Stimulated activated CD4-positive, alpha-beta T cell treated with anti-CD3 and anti-CD28 coated beads, Interleukin-4, amount 100 ng/mL, for 24 hours (primary cell): ENCODE measurements at regions not wholly inside any gene's neighbourhood (a gene's known extent, or its start where the extent isn't known, plus 50 kb on each side); places are given as distances from the start of the nearest gene placed in this dataset.

Source experiments
- DNase-seq: peaks from one replicate; pipeline ENCODE4 v3.0.0-alpha.2; 2020

DNA sequence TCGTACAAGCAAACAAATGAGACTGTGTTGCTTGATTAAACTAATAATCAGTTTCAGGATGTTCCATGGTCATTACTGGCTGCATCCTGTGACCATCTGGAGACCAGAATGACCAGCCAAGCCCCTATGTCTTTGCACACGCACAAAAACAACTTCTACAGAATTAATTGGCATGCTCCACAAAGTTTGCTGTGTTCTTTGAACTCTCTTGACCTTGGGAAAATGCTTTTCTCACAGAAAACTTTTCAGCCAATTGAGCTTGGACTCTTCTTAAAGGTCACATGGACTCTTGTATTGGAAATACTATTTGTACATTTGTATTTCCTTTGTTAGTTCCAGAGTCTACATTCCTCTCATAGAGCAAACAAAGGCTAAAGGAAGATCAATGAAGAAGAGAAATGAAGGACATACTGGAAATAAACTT, 147.8 kb downstream of the ARRDC3 start:
- DNase-seq, result no peak

DNA sequence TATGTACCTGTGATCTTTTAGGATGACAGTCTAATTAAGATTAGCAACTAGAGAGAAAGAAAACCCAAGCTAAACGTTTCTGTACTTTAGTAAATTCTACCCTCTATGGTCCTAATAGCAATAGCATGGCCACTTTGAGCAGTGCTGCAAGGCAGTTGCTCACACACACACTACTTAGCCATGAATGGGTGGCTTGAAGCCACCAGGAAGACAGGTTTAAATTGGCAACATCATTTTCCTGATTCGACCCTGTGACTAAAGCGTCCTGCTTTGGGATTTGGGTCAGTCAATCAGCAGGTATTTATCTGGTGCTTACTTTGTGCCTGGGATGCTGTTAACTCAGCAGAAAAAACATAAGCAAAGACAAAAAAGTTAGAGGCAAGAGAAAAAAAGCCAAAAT, 150.6 kb downstream of the ARRDC3 start:
- DNase-seq, result no peak

DNA sequence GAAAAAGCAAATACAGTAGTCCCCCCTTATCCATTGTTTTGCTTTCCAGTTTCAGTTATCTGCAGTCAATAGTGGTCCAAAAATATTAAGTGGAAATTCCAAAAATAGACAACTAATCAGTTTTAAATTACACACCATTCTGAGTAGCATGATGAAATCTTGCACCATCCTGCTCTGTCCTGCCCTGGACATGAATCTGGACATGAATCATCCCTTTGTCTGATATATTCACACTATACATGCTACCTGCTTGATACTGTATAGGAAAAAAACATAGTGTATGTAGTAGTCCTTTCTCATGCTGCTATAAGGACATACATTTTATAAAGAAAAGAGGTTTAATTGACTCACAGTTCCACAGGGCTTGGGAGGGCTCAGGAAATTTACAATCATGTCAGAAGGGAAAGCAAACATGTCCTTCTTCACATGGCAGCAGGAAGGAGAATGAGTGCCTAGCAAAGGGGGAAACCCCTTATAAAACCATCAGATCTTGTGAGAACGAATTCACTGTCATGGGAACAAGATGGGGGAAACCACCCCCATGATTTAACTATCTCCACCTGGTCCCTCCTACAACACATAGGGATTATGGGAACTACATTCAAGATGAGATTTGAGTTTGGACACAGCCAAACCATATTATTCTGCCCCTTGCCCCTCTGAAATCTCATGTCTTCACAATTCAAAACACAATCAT, 153.9 kb downstream of the ARRDC3 start:
- DNase-seq, result no peak

DNA sequence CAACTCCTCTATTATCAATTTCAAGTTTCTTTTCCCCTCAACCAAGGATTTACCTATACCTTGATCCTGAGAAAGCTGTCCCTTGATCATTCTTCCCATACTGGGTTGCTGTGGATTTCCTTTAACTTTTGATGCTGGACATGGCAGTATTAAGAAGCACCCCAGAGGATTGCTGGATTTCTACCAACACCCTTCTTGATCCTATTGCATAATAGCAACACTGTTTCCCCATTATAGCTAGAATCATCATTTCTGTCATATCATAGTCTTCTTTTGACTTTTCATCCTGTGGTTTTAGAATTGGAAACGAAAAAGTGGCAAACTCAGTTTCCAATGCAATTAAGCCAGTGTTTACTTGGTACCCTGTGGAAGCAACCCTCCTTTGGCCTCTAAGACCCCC, 154.9 kb downstream of the ARRDC3 start:
- no peak for DNase-seq

DNA sequence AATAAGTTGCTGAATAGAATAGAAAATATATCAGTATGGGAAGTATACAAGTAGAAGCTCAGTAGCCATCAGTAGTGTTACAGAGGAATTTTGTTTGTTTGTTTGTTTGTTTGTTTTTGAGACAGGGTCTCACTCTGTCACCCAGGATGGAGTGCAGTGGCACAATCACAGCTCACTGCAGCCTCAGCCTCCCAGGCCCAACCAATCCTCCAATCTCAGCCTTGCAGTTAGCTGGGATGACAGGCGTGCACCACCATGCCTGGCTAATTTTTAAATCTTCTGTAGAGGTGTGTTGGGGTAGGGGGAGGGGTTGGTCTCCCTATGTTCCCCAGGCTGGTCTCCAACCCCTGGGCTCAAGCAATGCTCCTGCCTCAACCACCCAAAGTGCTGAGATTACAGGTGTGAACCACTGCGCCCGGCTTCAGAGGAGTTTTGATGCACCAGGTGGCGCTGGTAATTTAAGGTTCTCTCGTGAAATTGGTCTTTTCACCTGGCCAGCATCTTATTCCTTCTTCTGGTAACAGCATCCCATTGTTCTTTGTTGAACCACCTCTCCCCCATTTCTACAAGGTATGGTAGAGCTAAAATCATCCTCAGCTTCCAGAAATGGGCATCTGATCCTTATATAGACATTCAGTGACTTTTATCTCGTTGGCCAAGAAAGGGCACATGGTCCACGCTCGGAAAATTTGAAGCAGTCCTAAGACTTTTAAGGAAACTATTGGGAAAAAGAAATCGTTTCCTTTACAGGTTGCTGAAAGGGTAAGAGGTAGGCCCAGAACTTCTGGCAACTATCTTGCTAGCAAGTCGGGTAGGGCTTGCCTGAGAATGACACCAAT, 157.1 kb downstream of the ARRDC3 start:
- peak; percentile 67 for DNase-seq

DNA sequence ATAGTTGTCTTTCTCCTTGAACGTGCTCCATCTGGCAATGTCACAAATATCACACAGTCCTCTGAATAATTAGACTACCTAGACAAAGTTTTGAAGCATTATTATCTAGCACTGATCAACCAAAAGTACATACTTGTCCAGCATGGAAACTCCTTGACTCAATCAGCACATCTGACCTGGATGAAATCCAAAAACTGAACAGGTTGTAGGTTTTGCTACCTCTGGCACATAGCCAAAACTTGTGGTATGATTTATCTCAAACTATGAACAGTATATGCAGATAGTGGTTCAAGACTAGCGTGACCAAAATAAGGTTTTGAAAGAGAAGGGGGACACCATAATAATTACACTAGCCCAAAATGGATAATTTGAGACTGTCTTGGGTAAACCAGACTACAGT, 158.1 kb downstream of the ARRDC3 start:
- no peak for DNase-seq

DNA sequence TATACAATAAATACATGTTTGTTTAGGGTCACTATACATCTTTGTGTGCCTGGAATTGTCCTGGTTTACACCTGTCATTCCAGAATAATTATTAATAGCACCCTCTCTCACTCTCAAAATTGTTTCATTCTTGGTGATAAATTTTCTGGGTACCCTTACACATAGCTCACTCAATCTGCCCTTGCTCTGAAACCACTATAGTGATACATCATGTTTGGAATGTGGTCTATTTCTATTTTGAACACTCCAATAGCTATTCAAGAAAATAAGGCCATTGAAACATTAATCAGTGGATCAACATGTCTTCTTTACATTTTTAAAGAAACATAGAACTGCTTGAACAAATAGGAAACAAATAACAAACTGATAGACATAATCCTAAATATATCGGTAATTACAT, 158.7 kb downstream of the ARRDC3 start:
- no peak for DNase-seq

DNA sequence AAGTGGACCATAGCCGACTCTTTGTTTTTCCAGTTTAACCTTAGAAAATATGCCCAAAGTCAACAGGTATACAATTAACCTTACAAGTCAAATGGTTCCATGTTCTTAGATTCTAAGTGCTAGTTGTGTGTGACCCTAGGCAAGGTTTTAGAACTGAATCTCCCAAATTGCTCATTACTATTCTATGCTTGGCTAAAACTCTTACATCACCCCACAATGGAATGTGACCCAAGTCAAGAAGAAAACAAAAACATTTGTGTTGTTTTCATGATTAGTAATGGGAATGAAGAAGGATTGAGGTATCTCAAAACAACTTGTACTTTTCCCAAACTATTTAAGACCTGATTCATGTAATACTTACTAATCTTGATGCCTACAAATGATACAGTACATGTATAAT, 159.2 kb downstream of the ARRDC3 start:
- DNase-seq, result no peak

DNA sequence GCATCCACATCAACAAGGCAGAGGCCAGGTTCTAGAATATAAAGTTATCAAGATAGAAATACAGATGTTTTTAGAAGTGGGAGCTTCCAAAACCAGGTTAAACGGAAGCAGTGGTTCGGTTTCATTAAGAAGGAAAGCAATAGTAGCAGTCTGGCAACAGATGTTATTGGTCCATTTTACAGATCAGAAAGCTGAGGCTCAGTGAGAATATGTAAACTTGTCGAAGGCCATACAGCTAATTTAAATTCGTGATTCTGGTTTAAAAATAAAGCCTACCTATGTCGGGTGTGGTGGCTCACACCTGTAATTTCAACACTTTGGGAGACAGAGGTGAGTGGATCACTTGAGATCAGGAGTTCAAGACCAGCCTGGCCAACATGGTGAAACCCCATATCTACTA, 160.6 kb downstream of the ARRDC3 start:
- DNase-seq, result no peak

DNA sequence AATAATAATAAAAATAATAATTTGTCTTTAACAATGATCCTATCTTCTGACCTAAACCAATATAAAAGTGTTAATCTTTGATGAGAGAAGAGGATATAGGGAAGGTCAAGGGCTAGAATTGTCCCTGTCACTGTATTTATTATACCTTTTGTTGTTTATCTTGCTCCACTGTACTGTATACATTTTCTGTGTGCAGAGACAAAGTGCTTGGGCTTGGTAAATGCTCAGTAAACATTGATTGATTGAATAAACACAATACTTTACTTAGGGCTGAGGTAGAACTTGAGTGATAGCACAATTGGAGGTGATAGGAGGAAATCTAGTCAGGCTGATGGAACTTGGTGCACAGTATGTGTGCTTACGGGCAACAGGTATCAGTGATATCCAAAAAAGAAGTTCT, 161.2 kb downstream of the ARRDC3 start:
- DNase-seq, result no peak

DNA sequence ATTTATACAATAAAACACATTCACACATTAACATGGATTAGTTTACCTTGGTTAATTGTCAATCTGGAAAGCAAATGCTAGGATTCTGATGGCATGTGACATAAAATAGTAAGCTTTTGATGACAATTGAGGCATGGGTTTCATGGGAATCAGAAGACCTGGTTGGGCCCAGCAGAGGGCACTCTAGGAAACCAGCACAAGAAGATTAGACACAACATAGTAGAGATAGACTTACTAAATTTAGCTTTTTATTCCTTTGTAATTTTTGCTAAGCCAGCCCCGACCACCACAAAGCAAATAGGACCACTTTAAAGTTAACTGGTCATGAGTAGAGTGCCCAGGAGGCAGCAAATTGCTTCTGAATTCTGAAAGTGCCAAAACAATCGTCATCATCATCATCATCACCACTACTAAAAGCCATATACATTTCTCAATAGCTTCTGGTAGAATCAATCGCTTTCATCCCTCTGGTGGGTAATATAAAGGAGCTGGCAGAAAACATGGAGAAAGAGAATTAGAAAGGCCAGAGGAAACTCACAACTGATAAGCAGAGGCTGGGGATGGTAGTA, 163.2 kb downstream of the ARRDC3 start:
- DNase-seq, result peak; percentile 30

DNA sequence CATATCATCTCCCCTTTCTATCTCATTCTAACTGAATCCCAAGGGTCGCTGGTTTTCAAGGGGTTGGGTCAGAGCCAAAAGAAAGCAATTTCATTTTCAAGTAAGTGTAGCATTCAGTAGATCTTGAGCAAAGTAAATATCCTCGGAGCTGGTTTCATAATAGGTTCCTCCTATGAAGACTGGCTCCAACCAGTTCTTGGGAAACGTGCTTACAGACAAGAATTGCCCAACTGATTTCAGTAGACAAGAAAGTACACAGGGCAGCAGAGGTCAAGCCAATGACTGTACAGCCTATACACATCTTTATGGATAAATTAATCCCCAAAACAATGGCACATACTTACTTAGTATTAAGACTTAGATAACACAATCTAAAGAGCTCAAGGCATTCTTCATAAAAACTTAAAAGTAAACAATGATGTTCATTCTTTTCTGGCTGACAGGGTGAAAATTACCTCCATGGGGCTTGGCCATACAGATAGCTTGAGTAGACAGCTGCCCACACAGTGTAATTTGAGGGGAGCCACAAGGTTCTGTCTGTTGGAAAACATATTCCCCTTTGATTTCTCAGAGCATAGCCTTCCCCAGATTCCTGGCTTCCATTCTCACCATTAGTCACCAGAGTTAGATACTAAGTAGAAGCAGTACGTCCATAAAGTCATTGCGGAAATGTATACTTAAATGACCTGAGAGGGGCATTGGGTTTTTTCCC, 163.9 kb downstream of the ARRDC3 start:
- no peak for DNase-seq

DNA sequence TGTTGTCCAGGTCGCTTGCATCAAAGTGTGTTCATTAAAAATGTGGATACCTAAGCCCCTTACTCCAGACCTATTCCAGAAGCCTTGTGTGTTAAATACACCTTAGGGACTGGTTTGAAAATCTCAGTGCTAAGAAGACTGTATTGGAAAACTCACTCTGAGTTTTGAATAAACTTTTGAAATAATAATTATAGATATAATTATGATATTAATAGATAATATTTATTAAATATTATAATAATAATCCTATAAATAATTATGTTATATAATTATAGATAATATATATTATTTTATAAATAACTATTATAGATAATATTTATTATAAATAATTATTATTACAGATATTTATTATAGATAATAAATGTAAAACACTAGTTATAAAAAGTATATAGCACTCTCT, 165.3 kb downstream of the ARRDC3 start:
- DNase-seq, result no peak

DNA sequence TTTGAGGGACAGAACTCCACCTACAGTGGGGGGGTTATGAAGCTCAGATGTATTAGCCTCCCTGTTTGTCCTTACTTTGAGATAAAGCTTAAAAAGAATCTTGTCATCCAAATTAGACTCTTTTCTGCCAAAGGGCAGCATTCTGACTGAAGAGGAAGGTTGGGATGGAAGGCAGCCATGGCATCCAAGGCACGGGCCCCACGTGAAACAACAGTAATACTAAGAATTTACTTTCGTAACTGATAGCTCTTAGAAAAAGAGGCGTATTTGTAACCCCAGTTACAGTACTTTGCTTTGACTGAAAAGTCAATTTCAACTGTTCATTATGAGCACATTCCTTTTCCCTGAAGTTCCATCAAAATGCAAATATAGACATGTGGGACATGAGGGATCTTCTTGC, 168.5 kb downstream of the ARRDC3 start:
- DNase-seq, result no peak
